Astrocyte (in vitro differentiated cells and primary cell): ENCODE measurements at regions not wholly inside any gene's neighbourhood (a gene's known extent, or its start where the extent isn't known, plus 50 kb on each side); places are given as distances from the start of the nearest gene placed in this dataset.

Experiments
- EZH2 ChIP-seq: IDR thresholded peaks from 2 replicates; pipeline ENCODE4 v1.6.1; 2012; ENCODE audit warnings: mild to moderate bottlenecking, low read length, inconsistent platforms; ENCODE audit not compliant: insufficient read depth
- TF ChIP-seq, protein P1 (sequence below): IDR thresholded peaks from 2 replicates; pipeline ENCODE4 v1.5.1; 2011; ENCODE audit warnings: low read depth, mild to moderate bottlenecking, inconsistent platforms, low read length, moderate library complexity; ENCODE audit not compliant: insufficient read depth

DNA sequence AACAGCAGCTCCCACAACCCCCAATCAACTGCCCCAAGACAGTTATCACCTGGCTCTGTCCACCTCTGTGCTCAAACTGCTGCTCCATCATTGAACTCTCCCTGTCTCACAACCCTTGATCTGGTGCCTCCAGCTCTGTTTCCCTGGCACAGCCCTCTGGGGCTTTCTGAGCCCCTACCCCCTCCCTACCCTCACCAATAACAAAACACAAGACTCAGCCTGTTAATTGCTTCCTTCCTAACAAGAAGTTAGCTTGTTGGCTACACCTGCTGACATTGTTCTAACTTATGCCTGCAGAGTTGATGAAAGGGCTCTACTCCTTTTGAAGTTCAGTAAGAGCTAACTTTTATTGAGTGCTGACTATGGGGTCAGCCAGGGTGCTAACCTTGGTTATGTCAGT is 99.4 kb upstream of the FNDC3A start:
- TF ChIP-seq, protein P1, sequence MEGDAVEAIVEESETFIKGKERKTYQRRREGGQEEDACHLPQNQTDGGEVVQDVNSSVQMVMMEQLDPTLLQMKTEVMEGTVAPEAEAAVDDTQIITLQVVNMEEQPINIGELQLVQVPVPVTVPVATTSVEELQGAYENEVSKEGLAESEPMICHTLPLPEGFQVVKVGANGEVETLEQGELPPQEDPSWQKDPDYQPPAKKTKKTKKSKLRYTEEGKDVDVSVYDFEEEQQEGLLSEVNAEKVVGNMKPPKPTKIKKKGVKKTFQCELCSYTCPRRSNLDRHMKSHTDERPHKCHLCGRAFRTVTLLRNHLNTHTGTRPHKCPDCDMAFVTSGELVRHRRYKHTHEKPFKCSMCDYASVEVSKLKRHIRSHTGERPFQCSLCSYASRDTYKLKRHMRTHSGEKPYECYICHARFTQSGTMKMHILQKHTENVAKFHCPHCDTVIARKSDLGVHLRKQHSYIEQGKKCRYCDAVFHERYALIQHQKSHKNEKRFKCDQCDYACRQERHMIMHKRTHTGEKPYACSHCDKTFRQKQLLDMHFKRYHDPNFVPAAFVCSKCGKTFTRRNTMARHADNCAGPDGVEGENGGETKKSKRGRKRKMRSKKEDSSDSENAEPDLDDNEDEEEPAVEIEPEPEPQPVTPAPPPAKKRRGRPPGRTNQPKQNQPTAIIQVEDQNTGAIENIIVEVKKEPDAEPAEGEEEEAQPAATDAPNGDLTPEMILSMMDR = no peak
- no peak for TF ChIP-seq EZH2
